Endothelial cell of umbilical vein (primary cell): ENCODE measurements at regions not wholly inside any gene's neighbourhood (a gene's known extent, or its start where the extent isn't known, plus 50 kb on each side); places are given as distances from the start of the nearest gene placed in this dataset.

Source experiments
- BruUV-seq: library from RNA; stranded (reverse); fragments of 400-500 nt; replicated peaks from 2 replicates; lab custom pipeline; 2021; lab: Mats Ljungman, UMichigan
- CTCF ChIA-PET: fragments of 300-600, 350-600 bp; sonication (Branson Sonifier 250); formaldehyde crosslinking; loops from one replicate; lab custom pipeline; 2021; ENCODE audit warnings: antibody characterized with exemption, inconsistent platforms; lab: Charles Lee
- POLR2A ChIA-PET: fragments of 300-600, 350-600 bp; sonication (Branson Sonifier 250); formaldehyde crosslinking; loops from one replicate; lab custom pipeline; 2021; ENCODE audit warnings: antibody characterized with exemption, inconsistent platforms; lab: Charles Lee
- DNase-seq: peaks from one replicate; pipeline ENCODE4 v3.0.0-alpha.2; 2011; ENCODE audit warnings: low read depth, low spot score
- FAIRE-seq: peaks from 2 replicates; lab custom pipeline; 2011; peaks lifted over from hg19 to GRCh38; lab: Jason Lieb, UNC
- H2AFZ ChIP-seq: 2 replicates; pipeline ENCODE4 v1.6.0; 2012; ENCODE audit warnings: low read depth, low read length, control low read depth, inconsistent platforms
- H3K27ac ChIP-seq: 2 replicates; pipeline ENCODE4 v1.5.1; 2011; ENCODE audit warnings: low read depth, mild to moderate bottlenecking, control low read depth, low read length, moderate library complexity; ENCODE audit not compliant: insufficient read depth
- H3K27me3 ChIP-seq, 2 experiments: 2 replicates each; pipeline versions ENCODE4 v1.6.0 to v1.6.1; 2011; ENCODE audit warnings: low read length in 2 of 2, mixed read lengths in 1 of 2; ENCODE audit not compliant: control insufficient read depth in 2 of 2, insufficient read depth in 2 of 2
- H3K36me3 ChIP-seq, 2 experiments: 2 replicates in 1 of 2; 3 replicates in 1 of 2; pipeline ENCODE4 v1.5.1; 2011; ENCODE audit warnings: low read length in 2 of 2, mild to moderate bottlenecking in 1 of 2, moderate library complexity in 1 of 2; ENCODE audit not compliant: control insufficient read depth in 2 of 2, insufficient read depth in 2 of 2; ENCODE audit errors: extremely low read depth in 1 of 2
- H3K4me1 ChIP-seq: 3 replicates; pipeline ENCODE4 v1.5.1; 2011; ENCODE audit warnings: mild to moderate bottlenecking, low read length; ENCODE audit not compliant: control insufficient read depth, insufficient read depth; ENCODE audit errors: extremely low read depth
- H3K4me2 ChIP-seq: 2 replicates; pipeline ENCODE4 v1.6.1; 2011; ENCODE audit warnings: low read length, control low read depth, mixed read lengths; ENCODE audit not compliant: insufficient read depth
- H3K4me3 ChIP-seq, 3 experiments: fragments of 200-600 bp in 1 of 3; sonication (generic), shearing (Covaris generic) in 1 of 3; replicated peaks in 1 of 3; 2 replicates each; pipeline ENCODE4 v1.5.1; 2011 to 2016; ENCODE audit warnings: control low read depth in 3 of 3, low read length in 3 of 3, mild to moderate bottlenecking in 2 of 3, inconsistent platforms in 1 of 3, low read depth in 1 of 3, moderate library complexity in 1 of 3; ENCODE audit not compliant: insufficient read depth in 1 of 3
- H3K79me2 ChIP-seq: 2 replicates; pipeline ENCODE4 v1.6.0; 2012; ENCODE audit warnings: low read length, inconsistent platforms; ENCODE audit not compliant: control insufficient read depth, insufficient read depth
- H3K9ac ChIP-seq: replicated peaks from 2 replicates; pipeline ENCODE3; 2011; ENCODE audit warnings: low read length, control low read depth; ENCODE audit not compliant: insufficient read depth; ENCODE audit errors: extremely low read depth
- H3K9me1 ChIP-seq: replicated peaks from 3 replicates; pipeline ENCODE4 v1.6.0; 2011; ENCODE audit warnings: mild to moderate bottlenecking, low read length; ENCODE audit not compliant: control insufficient read depth, insufficient read depth; ENCODE audit errors: extremely low read depth
- H3K9me3 ChIP-seq: replicated peaks from 2 replicates; pipeline ENCODE4 v1.5.1; 2012; ENCODE audit warnings: low read length, inconsistent platforms; ENCODE audit not compliant: control insufficient read depth, insufficient read depth
- H4K20me1 ChIP-seq: replicated peaks from 2 replicates; pipeline ENCODE3; 2011; ENCODE audit warnings: mild to moderate bottlenecking, low read length; ENCODE audit not compliant: control insufficient read depth, insufficient read depth; ENCODE audit errors: extremely low read depth
- CTCF ChIP-seq, 2 donors: IDR thresholded peaks; 1 replicate in 1 of 2; 2 replicates in 1 of 2; pipeline ENCODE4 v1.5.1; 2011; ENCODE audit warnings: low read length in 2 of 2, mild to moderate bottlenecking in 2 of 2, moderate library complexity in 2 of 2, control low read depth in 1 of 2, inconsistent platforms in 1 of 2, low read depth in 1 of 2; ENCODE audit not compliant: insufficient read depth in 1 of 2; ENCODE audit errors: extremely low read depth in 1 of 2
- EZH2 ChIP-seq: IDR thresholded peaks from 2 replicates; pipeline ENCODE4 v1.6.1; 2012; ENCODE audit warnings: borderline replicate concordance, low read depth, mild to moderate bottlenecking, moderate library complexity, low read length, inconsistent platforms; ENCODE audit not compliant: severe bottlenecking
- FOS ChIP-seq: IDR thresholded peaks from 2 replicates; pipeline ENCODE4 v1.6.1; 2011; ENCODE audit warnings: mild to moderate bottlenecking, low read length, moderate library complexity, borderline replicate concordance; ENCODE audit not compliant: insufficient read depth
- GATA2 ChIP-seq: IDR thresholded peaks from 2 replicates; pipeline ENCODE4 v1.7.0; 2011; ENCODE audit warnings: low read depth, mild to moderate bottlenecking, moderate library complexity, mixed read lengths, low read length; ENCODE audit not compliant: insufficient read length, insufficient read depth
- JUN ChIP-seq: IDR thresholded peaks from 2 replicates; pipeline ENCODE4 v1.6.1; 2011; ENCODE audit warnings: borderline replicate concordance, low read depth; ENCODE audit not compliant: insufficient read length, insufficient read depth
- MYC ChIP-seq: IDR thresholded peaks from one replicate; pipeline ENCODE4 v1.6.1; 2011; ENCODE audit warnings: mild to moderate bottlenecking, low read depth, low read length
- POLR2A ChIP-seq: IDR thresholded peaks from 2 replicates; pipeline ENCODE4 v1.6.1; 2012; ENCODE audit warnings: low read depth, mild to moderate bottlenecking, control low read depth, low read length
- POLR2AphosphoS5 ChIP-seq: IDR thresholded peaks from 2 replicates; pipeline ENCODE4 v1.6.1; 2012; ENCODE audit warnings: low read depth, mild to moderate bottlenecking, control low read depth, low read length, moderate library complexity; ENCODE audit not compliant: insufficient read depth
- dilution Hi-C: fragments of 300-500 bp; cut with MboI; formaldehyde crosslinking; loops from one replicate; pipeline ENCODE4 v1.15.0; 2019; ENCODE audit warnings: low sequenced_read_pairs; ENCODE audit not compliant: extremely low pct_ligation_motif_present
- intact Hi-C: fragments of 100-400 bp; cut with micrococcal nuclease; formaldehyde crosslinking; loops from one replicate; pipeline ENCODE4 v1.10.0; 2022
- TF ChIP-seq, protein P1 (sequence below): IDR thresholded peaks from 2 replicates; pipeline ENCODE4 v1.6.1; 2011; ENCODE audit not compliant: insufficient read depth, insufficient read length

DNA sequence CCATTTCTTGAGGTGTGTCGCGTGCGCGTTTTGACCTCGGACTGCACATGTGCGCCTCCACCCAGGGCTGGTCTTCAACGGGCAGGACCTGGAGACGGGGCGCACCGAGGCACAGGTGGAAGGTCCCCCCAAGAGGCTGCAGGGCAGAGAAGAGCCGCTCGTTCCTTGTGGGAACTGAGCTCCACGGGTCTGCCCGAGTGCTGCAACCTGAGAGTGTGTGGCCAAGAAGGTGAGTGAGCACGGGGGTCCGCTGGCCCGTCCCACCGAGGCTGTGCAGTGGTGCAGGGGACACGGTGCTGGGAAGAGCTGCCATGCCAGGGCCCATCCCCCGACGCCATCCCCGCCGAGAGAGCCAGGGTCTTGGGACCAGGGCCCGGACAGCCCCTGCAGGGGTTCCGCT, 268.3 kb downstream of the GALR1 start:
- Histone ChIP-seq H3K27ac (no peak overlapping the region), H3K9ac (no peak overlapping the region), H3K4me3 (no peak overlapping the region), H3K27me3 (no peaks in the 10 kb centered on the region), H4K20me1 (no peaks in the 10 kb centered on the region), H3K4me1 (no peaks in the 10 kb centered on the region), H3K4me2 (no peak overlapping the region), H3K9me3 (peaks cover 9% of the 10 kb centered on the region), H3K79me2 (no peaks in the 10 kb centered on the region), H3K36me3 (no peaks in the 10 kb centered on the region), H3K9me1 (no peaks in the 10 kb centered on the region), H2AFZ (no peak overlapping the region)
- FAIRE-seq (no peak), DNase-seq (no peak)
- BruUV-seq: no TSS peak
- TF ChIP-seq EZH2 (no peak), CTCF (IDR thresholded peaks at IDR 0.05; ENCODE audit: extremely low read depth in 1 of 2, insufficient read depth in 1 of 2, low read depth in 1 of 2, low read length in 2 of 2) (no peak)
- dilution Hi-C loops (no loop called here), intact Hi-C loops (no loop called here)
- ChIA-PET POLR2A (no interaction called here), CTCF (interaction anchor here (0.5 kb wide), 1 partner anchor 254 kb away, joined by 4 read pairs; no protein-coding TSS in a partner anchor)

GRCh38 chr18:77520767-77521166, 271.1 kb downstream of the GALR1 start:
- H3K9me1 ChIP-seq: no peaks in the 10 kb centered on the region
- ChIA-PET POLR2A (no interaction called here), CTCF (no interaction called here)
- no peaks in the 10 kb centered on the region for H3K27me3 ChIP-seq
- H2AFZ ChIP-seq: no peak overlapping the region
- no peak overlapping the region for H3K4me3 ChIP-seq
- H3K9ac ChIP-seq: no peak overlapping the region
- DNase-seq (no peak), FAIRE-seq (no peak)
- H3K79me2 ChIP-seq: no peaks in the 10 kb centered on the region
- no peak overlapping the region for H3K27ac ChIP-seq
- H3K4me2 ChIP-seq: no peak overlapping the region
- dilution Hi-C loops (no loop called here), intact Hi-C loops (no loop called here)
- BruUV-seq: no TSS peak
- peaks cover 9% of the 10 kb centered on the region for H3K9me3 ChIP-seq
- no peaks in the 10 kb centered on the region for H4K20me1 ChIP-seq
- H3K4me1 ChIP-seq: no peaks in the 10 kb centered on the region
- TF ChIP-seq MYC (no peak), EZH2 (no peak), POLR2AphosphoS5 (no peak), GATA2 (no peak), JUN (no peak), FOS (no peak), CTCF (IDR thresholded peaks at IDR 0.05; ENCODE audit: extremely low read depth in 1 of 2, insufficient read depth in 1 of 2, low read depth in 1 of 2, low read length in 2 of 2) (no peak), POLR2A (no peak)
- TF ChIP-seq, protein P1, sequence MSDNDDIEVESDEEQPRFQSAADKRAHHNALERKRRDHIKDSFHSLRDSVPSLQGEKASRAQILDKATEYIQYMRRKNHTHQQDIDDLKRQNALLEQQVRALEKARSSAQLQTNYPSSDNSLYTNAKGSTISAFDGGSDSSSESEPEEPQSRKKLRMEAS: no peak
- no peaks in the 10 kb centered on the region for H3K36me3 ChIP-seq
